VCaP (cell line): ENCODE measurements at regions not wholly inside any gene's neighbourhood (a gene's known extent, or its start where the extent isn't known, plus 50 kb on each side); places are given as distances from the start of the nearest gene placed in this dataset.

Experiments used
- H3K27ac ChIP-seq: fragments of 450-650 bp; 2 replicates; pipeline ENCODE4 v1.5.1; 2017
- CTCF ChIP-seq: fragments of 450-650 bp; conservative IDR thresholded peaks from 2 replicates; pipeline ENCODE4 v1.5.1; 2017; ENCODE audit warnings: mild to moderate bottlenecking, moderate library complexity

- peak; percentile 89 for TF ChIP-seq CTCF
- H3K27ac ChIP-seq, result no peak overlapping the region
Observed at GRCh38 chr6:166106076-166106686, 61.5 kb downstream of the TBXT start.

GRCh38 chr6:166105341-166106075 is 62.1 kb downstream of the TBXT start:
- no peak for TF ChIP-seq CTCF
- no peak overlapping the region for H3K27ac ChIP-seq

- H3K27ac ChIP-seq, result no peak overlapping the region
- TF ChIP-seq CTCF, result no peak
Observed at GRCh38 chr6:166104872-166105271, 62.8 kb downstream of the TBXT start.

GRCh38 chr6:166104107-166104506 is 63.5 kb downstream of the TBXT start:
- H3K27ac ChIP-seq, result no peak overlapping the region
- TF ChIP-seq CTCF, result no peak

GRCh38 chr6:166101819-166102419 is 65.7 kb downstream of the TBXT start:
- no peak for TF ChIP-seq CTCF
- H3K27ac ChIP-seq, result no peak overlapping the region

GRCh38 chr6:166097914-166098522 is 69.6 kb downstream of the TBXT start:
- TF ChIP-seq CTCF, result peak; percentile 94
- no peak overlapping the region for H3K27ac ChIP-seq

- H3K27ac ChIP-seq, result peak overlapping the region; percentile 12; the same call in 1 of the 2 replicates
- TF ChIP-seq CTCF, result no peak
Observed at GRCh38 chr6:166087852-166088251, 79.8 kb downstream of the TBXT start.
